NCI-H82 treated with DMSO at 0.1 percent for 48 hours (cell line): ENCODE measurements at regions not wholly inside any gene's neighbourhood (a gene's known extent, or its start where the extent isn't known, plus 50 kb on each side); places are given as distances from the start of the nearest gene placed in this dataset.
"Not testable (repeated sequence)": the region's sequence is repeated elsewhere in the genome, so short reads cannot be mapped to it uniquely, and the experiment has no call there.

Source experiments
- DNase-seq: peaks from one replicate; lab custom pipeline; 2025; ENCODE audit not compliant: unreplicated experiment; lab: John Stamatoyannopoulos, UW

- peak; percentile 24 for DNase-seq
Observed at GRCh38 chr5:126054577-126055347, 368.4 kb upstream of the GRAMD2B start.

GRCh38 chr5:126055348-126055729 lies 367.9 kb upstream of the GRAMD2B start:
- no peak for DNase-seq

- DNase-seq: no peak
Observed at GRCh38 chr5:126056352-126056751, 366.9 kb upstream of the GRAMD2B start.

- no peak for DNase-seq
Observed at GRCh38 chr5:126056851-126057622, 366.2 kb upstream of the GRAMD2B start.

- DNase-seq: not testable (repeated sequence)
Observed at GRCh38 chr5:126058392-126058791, 364.8 kb upstream of the GRAMD2B start.

GRCh38 chr5:126062398-126063221 lies 360.6 kb upstream of the GRAMD2B start:
- no peak for DNase-seq

- DNase-seq: no peak
Observed at GRCh38 chr5:126065061-126065460, 358.1 kb upstream of the GRAMD2B start.

- DNase-seq: no peak
Observed at GRCh38 chr5:126066836-126067235, 356.4 kb upstream of the GRAMD2B start.

GRCh38 chr5:126067404-126067803 lies 355.8 kb upstream of the GRAMD2B start:
- no peak for DNase-seq

- DNase-seq: no peak
Observed at GRCh38 chr5:126069329-126069728, 353.9 kb upstream of the GRAMD2B start.

- no peak for DNase-seq
Observed at GRCh38 chr5:126070481-126070880, 352.7 kb upstream of the GRAMD2B start.

- DNase-seq: no peak
Observed at GRCh38 chr5:126074538-126074937, 348.7 kb upstream of the GRAMD2B start.

- DNase-seq: no peak
Observed at GRCh38 chr5:126079266-126079665, 343.9 kb upstream of the GRAMD2B start.

GRCh38 chr5:126081209-126081608 lies 342.0 kb upstream of the GRAMD2B start:
- no peak for DNase-seq

- DNase-seq: no peak
Observed at GRCh38 chr5:126093041-126093440, 330.2 kb upstream of the GRAMD2B start.

- DNase-seq: no peak
Observed at GRCh38 chr5:126093718-126094117, 329.5 kb upstream of the GRAMD2B start.

GRCh38 chr5:126094991-126095390 lies 328.2 kb upstream of the GRAMD2B start:
- DNase-seq: no peak

GRCh38 chr5:126096442-126097006 lies 326.7 kb upstream of the GRAMD2B start:
- no peak for DNase-seq

- DNase-seq: no peak
Observed at GRCh38 chr5:126097876-126098275, 325.3 kb upstream of the GRAMD2B start.

GRCh38 chr5:126098330-126099017 lies 324.7 kb upstream of the GRAMD2B start:
- DNase-seq: no peak

- DNase-seq: no peak
Observed at GRCh38 chr5:126099077-126099476, 324.1 kb upstream of the GRAMD2B start.
